DND-41 (cell line): ENCODE measurements at regions not wholly inside any gene's neighbourhood (a gene's known extent, or its start where the extent isn't known, plus 50 kb on each side); places are given as distances from the start of the nearest gene placed in this dataset.

Experiments used
- EZH2 ChIP-seq: IDR thresholded peaks from 3 replicates; pipeline ENCODE4 v1.6.1; 2012; ENCODE audit warnings: borderline replicate concordance, low read depth, mild to moderate bottlenecking, moderate library complexity, low read length, inconsistent platforms; ENCODE audit not compliant: severe bottlenecking
- TF ChIP-seq, protein P1 (sequence below): IDR thresholded peaks from 2 replicates; pipeline ENCODE4 v1.5.1; 2012; ENCODE audit warnings: borderline replicate concordance, low read length, moderate library complexity, mild to moderate bottlenecking; ENCODE audit not compliant: poor library complexity, severe bottlenecking; ENCODE audit errors: extremely low read depth

DNA sequence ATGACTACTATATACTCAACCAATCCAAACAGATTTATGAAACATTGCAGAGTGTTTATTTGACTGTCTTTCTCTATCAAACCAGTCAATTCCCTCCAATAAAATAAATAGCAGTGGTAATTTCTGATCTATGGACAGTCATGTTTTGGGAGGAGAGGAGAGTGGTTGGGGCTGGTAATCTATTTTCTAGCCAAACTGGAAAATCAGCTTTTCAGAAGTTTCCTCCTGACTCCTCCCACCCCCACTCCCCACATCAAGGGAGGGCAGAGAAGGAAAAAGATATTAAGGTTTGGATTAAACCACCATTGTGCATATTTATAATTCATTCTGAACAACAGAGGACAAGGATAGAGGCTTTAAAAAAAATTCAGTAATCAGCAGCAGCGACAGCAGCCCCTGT is 69.4 kb upstream of the SOX13 start:
- TF ChIP-seq, protein P1, sequence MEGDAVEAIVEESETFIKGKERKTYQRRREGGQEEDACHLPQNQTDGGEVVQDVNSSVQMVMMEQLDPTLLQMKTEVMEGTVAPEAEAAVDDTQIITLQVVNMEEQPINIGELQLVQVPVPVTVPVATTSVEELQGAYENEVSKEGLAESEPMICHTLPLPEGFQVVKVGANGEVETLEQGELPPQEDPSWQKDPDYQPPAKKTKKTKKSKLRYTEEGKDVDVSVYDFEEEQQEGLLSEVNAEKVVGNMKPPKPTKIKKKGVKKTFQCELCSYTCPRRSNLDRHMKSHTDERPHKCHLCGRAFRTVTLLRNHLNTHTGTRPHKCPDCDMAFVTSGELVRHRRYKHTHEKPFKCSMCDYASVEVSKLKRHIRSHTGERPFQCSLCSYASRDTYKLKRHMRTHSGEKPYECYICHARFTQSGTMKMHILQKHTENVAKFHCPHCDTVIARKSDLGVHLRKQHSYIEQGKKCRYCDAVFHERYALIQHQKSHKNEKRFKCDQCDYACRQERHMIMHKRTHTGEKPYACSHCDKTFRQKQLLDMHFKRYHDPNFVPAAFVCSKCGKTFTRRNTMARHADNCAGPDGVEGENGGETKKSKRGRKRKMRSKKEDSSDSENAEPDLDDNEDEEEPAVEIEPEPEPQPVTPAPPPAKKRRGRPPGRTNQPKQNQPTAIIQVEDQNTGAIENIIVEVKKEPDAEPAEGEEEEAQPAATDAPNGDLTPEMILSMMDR = no peak
- no peak for TF ChIP-seq EZH2
